Rectal smooth muscle tissue (tissue), 1 donor: ENCODE measurements at regions not wholly inside any gene's neighbourhood (a gene's known extent, or its start where the extent isn't known, plus 50 kb on each side); places are given as distances from the start of the nearest gene placed in this dataset.

Experiments used
- H3K27ac ChIP-seq: one replicate; pipeline ENCODE4 v1.7.0; 2013; ENCODE audit warnings: low read depth, low read length, inconsistent platforms
- H3K27me3 ChIP-seq: one replicate; pipeline ENCODE4 v1.7.0; 2013; ENCODE audit warnings: low read length; ENCODE audit not compliant: control insufficient read depth, insufficient read depth
- H3K36me3 ChIP-seq: one replicate; pipeline ENCODE4 v1.7.0; 2013; ENCODE audit warnings: low read length; ENCODE audit not compliant: control insufficient read depth, insufficient read depth
- H3K4me1 ChIP-seq: one replicate; pipeline ENCODE4 v1.7.0; 2013; ENCODE audit warnings: low read length; ENCODE audit not compliant: control insufficient read depth, insufficient read depth
- H3K4me3 ChIP-seq: one replicate; pipeline ENCODE4 v1.7.0; 2013; ENCODE audit warnings: low read length
- H3K9ac ChIP-seq: one replicate; pipeline ENCODE4 v1.7.0; 2013; ENCODE audit warnings: low read length

- Histone ChIP-seq H3K4me3 (peak overlapping the region; percentile 17), H3K27me3 (peaks cover 6% of the 10 kb centered on the region), H3K4me1 (no peaks in the 10 kb centered on the region), H3K9ac (no peak overlapping the region), H3K27ac (no peak overlapping the region), H3K36me3 (no peaks in the 10 kb centered on the region)
Measured at GRCh38 chr10:109456566-109457301, 466.6 kb downstream of the XPNPEP1 start.

DNA sequence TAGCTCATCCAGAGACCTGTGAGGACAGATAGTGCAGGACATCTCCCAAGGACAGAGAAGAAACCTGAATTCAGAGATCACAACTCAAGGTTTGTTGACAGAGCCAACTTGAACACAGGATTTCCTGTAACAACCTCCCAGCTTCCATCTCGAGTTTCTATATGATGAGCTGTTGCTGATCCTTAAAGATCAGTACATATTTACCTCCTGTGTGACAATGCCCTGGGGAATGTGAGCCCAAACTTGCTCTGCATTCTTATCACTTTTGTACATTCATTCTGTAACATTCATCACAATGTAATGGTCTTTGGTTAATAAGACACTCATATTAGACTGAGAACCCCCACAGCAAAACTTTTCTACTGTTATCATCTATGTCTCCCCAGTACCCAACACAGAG lies 468.6 kb downstream of the XPNPEP1 start:
- H3K36me3 ChIP-seq = no peaks in the 10 kb centered on the region
- no peak overlapping the region for H3K9ac ChIP-seq
- no peaks in the 10 kb centered on the region for H3K4me1 ChIP-seq
- no peak overlapping the region for H3K27ac ChIP-seq
- peaks cover 6% of the 10 kb centered on the region for H3K27me3 ChIP-seq
- no peak overlapping the region for H3K4me3 ChIP-seq

DNA sequence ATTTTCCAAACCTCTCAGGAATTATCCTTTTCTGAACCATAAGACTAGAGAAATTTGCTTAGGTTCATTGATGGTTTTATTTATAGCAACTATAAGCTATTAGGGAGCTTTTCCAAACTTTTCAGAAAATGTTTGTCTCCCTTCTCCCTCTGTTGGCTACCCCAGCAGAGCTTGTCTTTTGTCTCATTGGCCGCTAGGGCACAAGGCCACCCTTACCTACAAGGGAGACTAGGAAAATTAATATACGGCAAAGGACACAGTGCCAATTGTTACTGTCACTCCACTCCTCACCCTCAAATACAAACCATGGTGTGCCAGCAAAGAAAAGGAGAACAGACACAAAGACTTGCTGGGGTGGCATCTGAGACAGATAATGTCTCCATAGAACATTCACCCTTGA lies 471.4 kb downstream of the XPNPEP1 start:
- Histone ChIP-seq H3K4me1 (no peaks in the 10 kb centered on the region), H3K27ac (no peak overlapping the region), H3K9ac (no peak overlapping the region), H3K36me3 (no peaks in the 10 kb centered on the region), H3K27me3 (no peaks in the 10 kb centered on the region), H3K4me3 (no peak overlapping the region)

- H3K27me3 ChIP-seq = no peaks in the 10 kb centered on the region
- no peak overlapping the region for H3K4me3 ChIP-seq
- no peak overlapping the region for H3K9ac ChIP-seq
- no peaks in the 10 kb centered on the region for H3K4me1 ChIP-seq
- H3K36me3 ChIP-seq = no peaks in the 10 kb centered on the region
- H3K27ac ChIP-seq = no peak overlapping the region
Measured at GRCh38 chr10:109450702-109451101, 472.6 kb downstream of the XPNPEP1 start.

- Histone ChIP-seq H3K27me3 (no peaks in the 10 kb centered on the region), H3K36me3 (no peaks in the 10 kb centered on the region)
Measured at GRCh38 chr10:109433434-109433833, 489.9 kb downstream of the XPNPEP1 start.

GRCh38 chr10:109432281-109432680 lies 491.0 kb downstream of the XPNPEP1 start:
- no peaks in the 10 kb centered on the region for H3K36me3 ChIP-seq
- no peak overlapping the region for H3K9ac ChIP-seq
- no peaks in the 10 kb centered on the region for H3K27me3 ChIP-seq
- H3K4me3 ChIP-seq = no peak overlapping the region
- H3K27ac ChIP-seq = no peak overlapping the region
- H3K4me1 ChIP-seq = peaks cover 5% of the 10 kb centered on the region

More at GRCh38 chr10:109433434-109433833, 489.9 kb downstream of the XPNPEP1 start:
- Histone ChIP-seq H3K27ac (no peak overlapping the region), H3K4me3 (no peak overlapping the region), H3K9ac (no peak overlapping the region), H3K4me1 (peaks cover 5% of the 10 kb centered on the region)

DNA sequence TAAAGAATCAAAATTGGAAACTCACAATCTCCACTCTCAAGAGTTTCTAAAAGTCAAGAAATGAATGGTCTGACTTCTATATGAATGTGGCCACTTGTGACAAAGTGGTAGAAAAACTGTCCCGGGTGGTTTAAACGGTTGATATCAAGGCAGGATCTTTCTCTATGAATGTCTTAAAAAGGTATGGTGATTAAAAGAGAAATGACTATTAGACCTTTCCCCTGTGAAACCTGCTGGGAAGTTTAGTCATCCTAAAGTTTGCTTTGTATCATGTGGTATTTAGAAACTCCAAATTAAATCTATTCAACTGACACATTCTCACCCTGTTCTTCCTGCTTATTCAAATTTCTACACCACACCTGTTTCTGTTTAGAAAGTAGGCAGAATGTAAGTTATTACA lies 492.5 kb downstream of the XPNPEP1 start:
- Histone ChIP-seq H3K9ac (no peak overlapping the region), H3K36me3 (no peaks in the 10 kb centered on the region), H3K27ac (peak overlapping the region; percentile 26), H3K4me3 (no peak overlapping the region), H3K27me3 (no peaks in the 10 kb centered on the region), H3K4me1 (peaks cover 5% of the 10 kb centered on the region)

GRCh38 chr10:109430043-109430760 lies 493.1 kb downstream of the XPNPEP1 start:
- H3K4me1 ChIP-seq = peaks cover 5% of the 10 kb centered on the region
- no peaks in the 10 kb centered on the region for H3K27me3 ChIP-seq
- H3K27ac ChIP-seq = peak overlapping the region; percentile 26

GRCh38 chr10:109428775-109429491 lies 494.4 kb downstream of the XPNPEP1 start:
- no peak overlapping the region for H3K9ac ChIP-seq
- no peaks in the 10 kb centered on the region for H3K27me3 ChIP-seq
- no peak overlapping the region for H3K4me3 ChIP-seq
- H3K4me1 ChIP-seq = peaks cover 5% of the 10 kb centered on the region
- H3K36me3 ChIP-seq = no peaks in the 10 kb centered on the region
- H3K27ac ChIP-seq = no peak overlapping the region

More at GRCh38 chr10:109430043-109430760, 493.1 kb downstream of the XPNPEP1 start:
- Histone ChIP-seq H3K36me3 (no peaks in the 10 kb centered on the region), H3K4me3 (no peak overlapping the region), H3K9ac (no peak overlapping the region)

DNA sequence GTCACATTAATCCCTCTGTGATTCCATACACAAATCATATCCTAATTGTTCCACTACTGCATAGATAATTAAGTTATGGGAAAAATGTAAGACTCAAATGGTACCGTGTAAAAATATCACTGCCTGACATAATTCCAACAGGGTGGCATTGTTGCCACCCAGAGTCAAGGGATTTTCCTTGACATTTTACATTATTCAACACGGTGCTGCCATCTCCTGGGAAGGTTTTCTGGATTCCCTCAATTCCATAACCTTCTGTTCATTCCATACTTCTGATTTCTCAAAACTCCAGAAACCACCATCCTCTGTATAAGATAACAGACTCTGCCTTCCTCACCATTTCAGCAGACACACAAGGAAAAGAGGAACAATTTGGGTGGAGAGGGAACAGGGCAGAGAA lies 495.9 kb downstream of the XPNPEP1 start:
- Histone ChIP-seq H3K4me1 (peaks cover 5% of the 10 kb centered on the region), H3K9ac (no peak overlapping the region), H3K27ac (no peak overlapping the region), H3K27me3 (no peaks in the 10 kb centered on the region), H3K4me3 (no peak overlapping the region), H3K36me3 (no peaks in the 10 kb centered on the region)

DNA sequence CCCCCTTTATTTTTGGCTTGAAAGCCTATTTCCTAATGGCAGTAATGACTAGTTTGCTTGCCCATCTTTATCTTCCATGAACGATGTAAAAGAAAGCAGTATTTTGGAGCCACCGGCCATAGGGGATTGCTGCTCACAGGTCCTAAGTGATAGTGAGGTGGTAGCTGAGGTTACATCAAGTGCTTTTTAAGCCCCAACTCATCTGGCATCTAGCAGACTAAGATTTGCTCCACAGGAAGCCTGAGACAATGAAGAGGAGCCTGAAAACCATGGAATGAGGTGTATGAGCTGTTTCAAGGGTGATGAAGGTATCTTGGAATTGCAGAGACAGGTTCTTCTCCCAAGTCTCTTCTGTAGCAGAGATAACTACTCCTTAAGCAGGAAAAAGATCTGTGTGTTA lies 496.3 kb downstream of the XPNPEP1 start:
- no peak overlapping the region for H3K27ac ChIP-seq
- H3K27me3 ChIP-seq = no peaks in the 10 kb centered on the region
- no peak overlapping the region for H3K9ac ChIP-seq
- peaks cover 5% of the 10 kb centered on the region for H3K4me1 ChIP-seq
- no peak overlapping the region for H3K4me3 ChIP-seq
- no peaks in the 10 kb centered on the region for H3K36me3 ChIP-seq

GRCh38 chr10:109418795-109419194 lies 504.5 kb downstream of the XPNPEP1 start:
- Histone ChIP-seq H3K4me3 (no peak overlapping the region), H3K27ac (no peak overlapping the region), H3K4me1 (no peaks in the 10 kb centered on the region), H3K36me3 (no peaks in the 10 kb centered on the region), H3K27me3 (no peaks in the 10 kb centered on the region), H3K9ac (no peak overlapping the region)
